H1 (cell line): ENCODE measurements at regions not wholly inside any gene's neighbourhood (a gene's known extent, or its start where the extent isn't known, plus 50 kb on each side); places are given as distances from the start of the nearest gene placed in this dataset.

Source experiments
- CTCF ChIA-PET: fragments of 300-600 bp; sonication (Branson Sonifier 250); formaldehyde crosslinking; loops from one replicate; lab custom pipeline; 2021; ENCODE audit not compliant: partially characterized antibody; lab: Charles Lee
- POLR2A ChIA-PET: fragments of 300-600 bp; sonication (Branson Sonifier 250); formaldehyde crosslinking; loops from one replicate; lab custom pipeline; 2021; ENCODE audit warnings: inconsistent platforms; ENCODE audit not compliant: partially characterized antibody; lab: Charles Lee
- DNase-seq, 2 experiments: peaks; one replicate each; pipeline versions ENCODE4 v3.0.0 to v3.0.0-alpha.2; 2010 to 2022; ENCODE audit warnings: low spot score in 2 of 2, low read depth in 1 of 2, mixed read lengths in 1 of 2
- FAIRE-seq: peaks from 2 replicates; lab custom pipeline; 2011; peaks lifted over from hg19 to GRCh38; lab: Jason Lieb, UNC
- H2AFZ ChIP-seq: 2 replicates; pipeline ENCODE4 v1.8.1; 2012; ENCODE audit warnings: low read length, inconsistent platforms
- H2AK5ac ChIP-seq: 2 replicates; pipeline ENCODE4 v1.6.1; 2013; ENCODE audit warnings: low read depth, low read length
- H2BK120ac ChIP-seq: replicated peaks from 2 replicates; pipeline ENCODE3; 2013; ENCODE audit warnings: low read depth, low read length, inconsistent platforms
- H2BK12ac ChIP-seq: 2 replicates; pipeline ENCODE4 v1.6.1; 2013; ENCODE audit warnings: low read depth, low read length
- H2BK15ac ChIP-seq: 2 replicates; pipeline ENCODE4 v1.6.1; 2013; ENCODE audit warnings: low read length
- H2BK20ac ChIP-seq: 2 replicates; pipeline ENCODE4 v1.6.1; 2013; ENCODE audit warnings: low read length
- H2BK5ac ChIP-seq: 2 replicates; pipeline ENCODE4 v1.6.1; 2013; ENCODE audit warnings: low read depth, low read length
- H3K14ac ChIP-seq: 2 replicates; pipeline ENCODE4 v1.6.1; 2013; ENCODE audit warnings: inconsistent platforms; ENCODE audit not compliant: insufficient read length
- H3K18ac ChIP-seq: 2 replicates; pipeline ENCODE4 v1.6.1; 2013; ENCODE audit warnings: low read length; ENCODE audit errors: extremely low read depth
- H3K23ac ChIP-seq: 2 replicates; pipeline ENCODE4 v1.6.1; 2013; ENCODE audit warnings: inconsistent platforms; ENCODE audit not compliant: insufficient read length
- H3K23me2 ChIP-seq: 2 replicates; pipeline ENCODE4 v1.6.1; 2013; ENCODE audit warnings: low read depth, low read length
- H3K27ac ChIP-seq: 2 replicates; pipeline ENCODE4 v1.6.1; 2011; ENCODE audit warnings: low read depth, low read length, inconsistent platforms
- H3K27me3 ChIP-seq, 4 experiments: replicated peaks in 1 of 4; 1 replicate in 1 of 4; 2 replicates in 3 of 4; pipeline versions ENCODE4 v1.6.1 to v1.8.1; 2011 to 2013; ENCODE audit warnings: low read length in 3 of 4, mild to moderate bottlenecking in 3 of 4, inconsistent platforms in 2 of 4, mixed read lengths in 2 of 4, moderate library complexity in 1 of 4; ENCODE audit not compliant: control insufficient read depth in 3 of 4, insufficient read depth in 3 of 4; ENCODE audit errors: extremely low read depth in 1 of 4
- H3K36me3 ChIP-seq, 4 experiments: 2 replicates each; pipeline versions ENCODE4 v1.6.1 to v1.8.1; 2011 to 2013; ENCODE audit warnings: mild to moderate bottlenecking in 4 of 4, low read length in 3 of 4, moderate library complexity in 2 of 4, control low read depth in 1 of 4, inconsistent platforms in 1 of 4; ENCODE audit not compliant: insufficient read depth in 4 of 4, control insufficient read depth in 2 of 4
- H3K4ac ChIP-seq: replicated peaks from 2 replicates; pipeline ENCODE3; 2013; ENCODE audit warnings: low read length, low read depth, mixed read lengths, inconsistent platforms; ENCODE audit not compliant: insufficient read length
- H3K4me1 ChIP-seq, 4 experiments: replicated peaks in 1 of 4; 1 replicate in 1 of 4; 2 replicates in 3 of 4; pipeline versions ENCODE4 v1.6.1 to v1.8.1; 2011 to 2013; ENCODE audit warnings: low read length in 3 of 4, inconsistent platforms in 2 of 4, mixed read lengths in 1 of 4; ENCODE audit not compliant: insufficient read depth in 4 of 4, control insufficient read depth in 3 of 4
- H3K4me2 ChIP-seq, 2 experiments: 2 replicates each; pipeline versions ENCODE4 v1.6.1 to v1.8.1; 2011 to 2013; ENCODE audit warnings: low read depth in 2 of 2, low read length in 2 of 2, control low read depth in 1 of 2, inconsistent platforms in 1 of 2, mild to moderate bottlenecking in 1 of 2; ENCODE audit not compliant: insufficient read depth in 1 of 2
- H3K4me3 ChIP-seq, 4 experiments: fragments of 200-600, 300-600 bp in 1 of 4; sonication (generic), shearing (Covaris generic), sonication (Bioruptor Twin) in 1 of 4; 2 replicates each; pipeline versions ENCODE4 v1.5.1 to v1.8.1; 2011 to 2016; ENCODE audit warnings: low read length in 4 of 4, low read depth in 3 of 4, control low read depth in 2 of 4, inconsistent platforms in 2 of 4, mild to moderate bottlenecking in 2 of 4, mixed read lengths in 1 of 4, moderate library complexity in 1 of 4; ENCODE audit not compliant: insufficient read depth in 2 of 4; ENCODE audit errors: extremely low read depth in 1 of 4
- H3K56ac ChIP-seq: replicated peaks from 2 replicates; pipeline ENCODE3; 2013; ENCODE audit warnings: low read depth, mild to moderate bottlenecking, mixed read lengths, low read length, inconsistent platforms; ENCODE audit not compliant: insufficient read length
- H3K79me1 ChIP-seq: 2 replicates; pipeline ENCODE4 v1.6.1; 2013; ENCODE audit warnings: low read depth, low read length, control low read depth
- H3K79me2 ChIP-seq, 2 experiments: 2 replicates each; pipeline versions ENCODE4 v1.6.1 to v1.8.1; 2012 to 2013; ENCODE audit warnings: low read length in 2 of 2, mild to moderate bottlenecking in 2 of 2, inconsistent platforms in 1 of 2; ENCODE audit not compliant: insufficient read depth in 2 of 2, control insufficient read depth in 1 of 2
- H3K9ac ChIP-seq, 4 experiments: replicated peaks in 1 of 4; 1 replicate in 1 of 4; 2 replicates in 3 of 4; pipeline versions ENCODE4 v1.6.1 to v1.8.1; 2011 to 2013; ENCODE audit warnings: low read depth in 3 of 4, low read length in 3 of 4, control low read depth in 2 of 4, mild to moderate bottlenecking in 2 of 4, moderate library complexity in 2 of 4, inconsistent platforms in 1 of 4; ENCODE audit errors: extremely low read depth in 1 of 4
- H3K9me3 ChIP-seq, 2 experiments: 2 replicates each; pipeline versions ENCODE4 v1.6.1 to v1.8.1; 2012 to 2013; ENCODE audit warnings: mild to moderate bottlenecking in 2 of 2, moderate library complexity in 2 of 2, control low read depth in 1 of 2, inconsistent platforms in 1 of 2, low read depth in 1 of 2, low read length in 1 of 2, mixed read lengths in 1 of 2; ENCODE audit not compliant: insufficient read depth in 2 of 2
- H4K20me1 ChIP-seq, 2 experiments: replicated peaks in 1 of 2; 2 replicates each; pipeline versions ENCODE3 to v1.8.1; 2011 to 2013; ENCODE audit warnings: inconsistent platforms in 2 of 2, low read length in 2 of 2, mild to moderate bottlenecking in 1 of 2; ENCODE audit not compliant: insufficient read depth in 2 of 2, control insufficient read depth in 1 of 2
- H4K5ac ChIP-seq: 2 replicates; pipeline ENCODE4 v1.6.1; 2013; ENCODE audit warnings: low read length, low read depth, mixed read lengths, inconsistent platforms; ENCODE audit not compliant: insufficient read length
- H4K8ac ChIP-seq: 2 replicates; pipeline ENCODE4 v1.8.0; 2013; ENCODE audit warnings: mild to moderate bottlenecking, moderate library complexity, low read length, inconsistent platforms; ENCODE audit not compliant: insufficient read depth; ENCODE audit errors: extremely low read depth
- H4K91ac ChIP-seq: replicated peaks from 2 replicates; pipeline ENCODE3; 2013; ENCODE audit warnings: low read length, mixed read lengths, inconsistent platforms; ENCODE audit not compliant: insufficient read length
- BRCA1 ChIP-seq: IDR thresholded peaks from 2 replicates; pipeline ENCODE4 v1.6.1; 2012; ENCODE audit warnings: low read depth, low read length, improper control_type of control experiment
- CREB1 ChIP-seq: IDR thresholded peaks from 2 replicates; pipeline ENCODE4 v1.6.1; 2012; ENCODE audit warnings: inconsistent platforms
- HDAC2 ChIP-seq, 2 experiments: fragments of 300-600 bp in 1 of 2; sonication (generic) in 1 of 2; IDR thresholded peaks; 2 replicates each; pipeline ENCODE4 v1.6.1; 2011 to 2012; ENCODE audit warnings: low read depth in 2 of 2, low read length in 2 of 2, mild to moderate bottlenecking in 2 of 2, moderate library complexity in 2 of 2, borderline replicate concordance in 1 of 2, inconsistent platforms in 1 of 2
- KDM4A ChIP-seq: IDR thresholded peaks from one replicate; pipeline ENCODE4 v1.7.1; 2012; ENCODE audit warnings: low read depth, mild to moderate bottlenecking, moderate library complexity, low read length, inconsistent platforms; ENCODE audit not compliant: severe bottlenecking
- MAFK ChIP-seq: IDR thresholded peaks from 2 replicates; pipeline ENCODE4 v1.6.1; 2012; ENCODE audit warnings: low read depth, mild to moderate bottlenecking, improper control_type of control experiment, low read length
- POLR2AphosphoS5 ChIP-seq: IDR thresholded peaks from 2 replicates; pipeline ENCODE4 v1.6.1; 2011; ENCODE audit warnings: low read depth, low read length
- RNF2 ChIP-seq: fragments of 200-900, 300-1000 bp; sonication (generic); IDR thresholded peaks from 2 replicates; pipeline ENCODE4 v1.7.1; 2016; ENCODE audit warnings: borderline replicate concordance, low read depth, mild to moderate bottlenecking, antibody characterized with exemption, low read length; ENCODE audit not compliant: poor library complexity, severe bottlenecking; ENCODE audit errors: missing control alignments
- TCF12 ChIP-seq: IDR thresholded peaks from 2 replicates; pipeline ENCODE4 v1.6.1; 2011; ENCODE audit warnings: low read depth, mild to moderate bottlenecking, low read length
- USF2 ChIP-seq: IDR thresholded peaks from 2 replicates; pipeline ENCODE4 v1.6.1; 2011; ENCODE audit warnings: low read length, improper control_type of control experiment
- WGBS, 2 experiments: shearing (Covaris generic) in 1 of 2; methylation state at CpG; one replicate each; pipeline versions ENCODE4 v1.1.6 to v1.1.7; 2013 to 2015; ENCODE audit warnings: low lambda C conversion rate in 2 of 2, mixed read lengths in 2 of 2, inconsistent platforms in 1 of 2, low coverage in 1 of 2, missing lambda C conversion rate in 1 of 2; ENCODE audit not compliant: insufficient replicate concordance in 2 of 2, insufficient coverage in 1 of 2, insufficient read length in 1 of 2; ENCODE audit errors: extremely low coverage in 1 of 2, missing lambda C conversion rate in 1 of 2; 5-methylcytosine and 5-hydroxymethylcytosine counted together

GRCh38 chr2:201969241-201969937, 64.3 kb upstream of the FZD7 start:
- Histone ChIP-seq H3K36me3 (peaks cover 0 to 40% (median 1%) of the 10 kb centered on the region in 4 experiments; a peak in 4 of 8 replicates), H3K23me2 (peaks cover 10% of the 10 kb centered on the region), H3K27me3 (no peaks in the 10 kb centered on the region), H3K4me2 (0 out of 4 replicates have a peak overlapping the region, but pooled peaks of 1 of the 2 experiments have one; percentile 76), H3K79me2 (peaks cover 11 to 43% of the 10 kb centered on the region in 2 experiments), H3K23ac (no peak overlapping the region), H3K27ac (no peak overlapping the region), H4K20me1 (no peaks in the 10 kb centered on the region), H3K14ac (no peak overlapping the region), H3K4me3 (no peak overlapping the region), H3K18ac (peak overlapping the region; percentile 56; the same call in 1 of the 2 replicates), H2BK15ac (peak overlapping the region; percentile 84; the same call in 1 of the 2 replicates), H2BK12ac (peak overlapping the region; percentile 91; the same call in 1 of the 2 replicates), H4K8ac (no peak overlapping the region), H2AFZ (no peak overlapping the region), H2BK5ac (peak overlapping the region; percentile 78; the same call in 1 of the 2 replicates), H4K91ac (peak overlapping the region; percentile 86), H3K56ac (no peak overlapping the region), H4K5ac (peak overlapping the region; percentile 17)
- POLR2A ChIA-PET: interaction anchor here (1.0 to 12.1 kb wide), 4 partner anchors 15 to 49 kb away, joined by 3 to 186 read pairs (median 48); no protein-coding TSS in a partner anchor
- 87% methylated on average over 14 of the region's 14 CpGs; no CpG with 5 or more reads in 1 of the 2 experiments for WGBS, 2 experiments
- TF ChIP-seq KDM4A: no peak
- TF ChIP-seq USF2: no peak
- no peak for TF ChIP-seq HDAC2 (IDR thresholded peaks at IDR 0.05; ENCODE audit: borderline replicate concordance in 1 of 2, low read depth in 2 of 2, low read length in 2 of 2)
- no peak for TF ChIP-seq POLR2AphosphoS5
- no peak for TF ChIP-seq MAFK
- no peak for TF ChIP-seq CREB1
- TF ChIP-seq RNF2: no peak
- TF ChIP-seq BRCA1: no peak
- no peak for TF ChIP-seq TCF12
- TF ChIP-seq, all 59 proteins: peak for 0
- Histone ChIP-seq H2BK120ac (peak overlapping the region; percentile 49), H2AK5ac (peak overlapping the region; percentile 82; the same call in 1 of the 2 replicates), H3K9me3 (no peaks in the 10 kb centered on the region), H3K9ac (no peak overlapping the region), H3K79me1 (peaks cover 15% of the 10 kb centered on the region), H2BK20ac (peak overlapping the region; percentile 76), H3K4me1 (peaks cover 17 to 44% (median 36%) of the 10 kb centered on the region in 4 experiments), H3K4ac (peak overlapping the region; percentile 16)
- CTCF ChIA-PET: interaction anchor here (0.6 to 1.6 kb wide), 3 partner anchors 10 to 605 kb away, joined by 3 to 4 read pairs (median 4); no protein-coding TSS in a partner anchor
- no peak for FAIRE-seq
- DNase-seq: no peak
